ENCODE measurements at regions not wholly inside any gene's neighbourhood (a gene's known extent, or its start where the extent isn't known, plus 50 kb on each side); places are given as distances from the start of the nearest gene placed in this dataset.
"Not testable (repeated sequence)": the region's sequence is repeated elsewhere in the genome, so short reads cannot be mapped to it uniquely, and the experiment has no call there.

- Histone ChIP-seq H3K9me3 (no peaks in the 10 kb centered on the region), H3K36me3 (ENCODE audit: control insufficient read depth in 2 of 2, extremely low read depth in 1 of 2, insufficient read depth in 1 of 2, low read length in 1 of 2) (no peaks in the 10 kb centered on the region), H3K27me3 (replicated peaks in 1 of 2; ENCODE audit: control insufficient read depth in 2 of 2, extremely low read depth in 1 of 2, insufficient read depth in 2 of 2, low read length in 1 of 2) (peaks cover 0 to 17% of the 10 kb centered on the region in 2 experiments), H3K4me3 (ENCODE audit: control insufficient read depth in 1 of 2, extremely low read depth in 1 of 2, low read length in 1 of 2) (no peak overlapping the region), H3K27ac (ENCODE audit: low read length) (no peak overlapping the region), H3K4me1 (ENCODE audit: control insufficient read depth in 1 of 2, extremely low read depth in 1 of 2, insufficient read depth in 2 of 2, low read length in 2 of 2) (peaks cover 0 to 6% of the 10 kb centered on the region in 2 experiments)
- WGBS (ENCODE audit: insufficient coverage), result 100% methylated on average over 1 of the region's 4 CpGs
- peaks cover 8 to 13% (median 9%) of the 10 kb centered on the region in 3 donors for H3K4me1 Mint-ChIP-seq
- no peak overlapping the region for H3K27ac Mint-ChIP-seq
- H3K4me3 Mint-ChIP-seq, result no peak overlapping the region
- DNase-seq, result no peak
- CTCF ChIA-PET, result interaction anchor here in 1 of 2 donors (0.6 to 1.7 kb wide), 3 partner anchors 9 to 744 kb away, joined by 3 to 4 read pairs (median 3); no protein-coding TSS in a partner anchor
- POLR2A ChIA-PET, result interaction anchor here in 1 of 2 donors (0.6 kb wide), 1 partner anchor 122 kb away, joined by 3 read pairs; no protein-coding TSS in a partner anchor
- ATAC-seq (replicated peaks in 1 of 4), result no peak
- no peaks in the 10 kb centered on the region for H3K36me3 Mint-ChIP-seq
- peaks cover 4 to 14% of the 10 kb centered on the region in 2 donors for H3K27me3 Mint-ChIP-seq
- no peaks in the 10 kb centered on the region for H3K9me3 Mint-ChIP-seq
These were observed 124.4 kb downstream of the GXYLT1 start for GRCh38 chr12:42020226-42020625.

- CTCF ChIA-PET, result interaction anchor here in 1 of 2 donors (0.6 to 1.7 kb wide), 3 partner anchors 9 to 744 kb away, joined by 3 to 4 read pairs (median 3); no protein-coding TSS in a partner anchor
- POLR2A ChIA-PET, result no interaction called here
- 81% methylated on average over 2 of the region's 3 CpGs for WGBS (ENCODE audit: insufficient coverage)
These were observed 124.9 kb downstream of the GXYLT1 start for GRCh38 chr12:42019746-42020145.

GRCh38 chr12:42017051-42017450 lies 127.6 kb downstream of the GXYLT1 start:
- POLR2A ChIA-PET, result no interaction called here
- no peak overlapping the region for H3K27ac ChIP-seq (ENCODE audit: low read length)
- H3K36me3 Mint-ChIP-seq, result no peaks in the 10 kb centered on the region
- no peak overlapping the region for H3K4me3 ChIP-seq (ENCODE audit: control insufficient read depth in 1 of 2, extremely low read depth in 1 of 2, low read length in 1 of 2)
- H3K36me3 ChIP-seq (ENCODE audit: control insufficient read depth in 2 of 2, extremely low read depth in 1 of 2, insufficient read depth in 1 of 2, low read length in 1 of 2), result no peaks in the 10 kb centered on the region
- H3K27me3 ChIP-seq (replicated peaks in 1 of 2; ENCODE audit: control insufficient read depth in 2 of 2, extremely low read depth in 1 of 2, insufficient read depth in 2 of 2, low read length in 1 of 2), result peaks cover 0 to 12% of the 10 kb centered on the region in 2 experiments
- no peak overlapping the region for H3K4me3 Mint-ChIP-seq
- H3K4me1 Mint-ChIP-seq, result no peaks in the 10 kb centered on the region
- 50% methylated on average over 1 of the region's 6 CpGs for WGBS (ENCODE audit: insufficient coverage)
- ATAC-seq (replicated peaks in 1 of 4), result no peak
- H3K27me3 Mint-ChIP-seq, result peaks cover 4 to 6% of the 10 kb centered on the region in 2 donors
- no peaks in the 10 kb centered on the region for H3K9me3 Mint-ChIP-seq
- H3K27ac Mint-ChIP-seq, result no peak overlapping the region
- CTCF ChIA-PET, result no interaction called here
- H3K4me1 ChIP-seq (ENCODE audit: control insufficient read depth in 1 of 2, extremely low read depth in 1 of 2, insufficient read depth in 2 of 2, low read length in 2 of 2), result no peaks in the 10 kb centered on the region
- no peaks in the 10 kb centered on the region for H3K9me3 ChIP-seq
- DNase-seq, result no peak

More at GRCh38 chr12:42019746-42020145, 124.9 kb downstream of the GXYLT1 start:
- Mint-ChIP-seq H3K4me3 (no peak overlapping the region), H3K27ac (no peak overlapping the region), H3K27me3 (peaks cover 4 to 14% of the 10 kb centered on the region in 2 donors), H3K4me1 (peaks cover 8 to 13% (median 9%) of the 10 kb centered on the region in 3 donors), H3K36me3 (no peaks in the 10 kb centered on the region), H3K9me3 (no peaks in the 10 kb centered on the region)
- H3K36me3 ChIP-seq (ENCODE audit: control insufficient read depth in 2 of 2, extremely low read depth in 1 of 2, insufficient read depth in 1 of 2, low read length in 1 of 2), result no peaks in the 10 kb centered on the region
- H3K27ac ChIP-seq (ENCODE audit: low read length), result no peak overlapping the region
- H3K4me3 ChIP-seq (ENCODE audit: control insufficient read depth in 1 of 2, extremely low read depth in 1 of 2, low read length in 1 of 2), result no peak overlapping the region
- no peaks in the 10 kb centered on the region for H3K9me3 ChIP-seq
- H3K4me1 ChIP-seq (ENCODE audit: control insufficient read depth in 1 of 2, extremely low read depth in 1 of 2, insufficient read depth in 2 of 2, low read length in 2 of 2), result peaks cover 0 to 6% of the 10 kb centered on the region in 2 experiments
- DNase-seq (no peak), ATAC-seq (replicated peaks in 1 of 4) (no peak)
- H3K27me3 ChIP-seq (replicated peaks in 1 of 2; ENCODE audit: control insufficient read depth in 2 of 2, extremely low read depth in 1 of 2, insufficient read depth in 2 of 2, low read length in 1 of 2), result peaks cover 0 to 17% of the 10 kb centered on the region in 2 experiments

DNA sequence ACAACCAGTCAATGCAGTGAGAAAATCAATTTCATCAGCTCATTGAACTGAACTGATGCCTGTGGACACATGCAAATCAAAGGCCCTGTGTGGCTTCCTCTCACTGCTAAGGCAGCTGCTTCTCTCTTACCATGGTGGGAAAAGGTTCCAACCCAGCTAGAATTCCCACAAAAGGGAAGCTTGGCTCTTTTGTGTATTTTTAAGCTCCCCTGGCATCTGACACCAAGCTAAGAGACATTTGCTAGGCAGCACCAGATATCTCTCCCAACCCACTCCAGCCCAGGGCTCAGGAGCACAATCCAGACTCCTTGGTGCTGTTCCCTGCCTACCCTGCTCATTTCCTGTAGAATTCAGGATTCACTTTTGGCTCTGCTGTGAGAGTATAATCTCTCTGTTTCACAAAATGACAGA lies 129.6 kb downstream of the GXYLT1 start:
- Mint-ChIP-seq H3K9me3 (no peaks in the 10 kb centered on the region), H3K27me3 (peaks cover 4 to 6% of the 10 kb centered on the region in 2 donors), H3K36me3 (no peaks in the 10 kb centered on the region), H3K4me1 (no peaks in the 10 kb centered on the region), H3K4me3 (no peak overlapping the region), H3K27ac (no peak overlapping the region)
- Histone ChIP-seq H3K27ac (ENCODE audit: low read length) (no peak overlapping the region), H3K36me3 (ENCODE audit: control insufficient read depth in 2 of 2, extremely low read depth in 1 of 2, insufficient read depth in 1 of 2, low read length in 1 of 2) (no peaks in the 10 kb centered on the region), H3K27me3 (replicated peaks in 1 of 2; ENCODE audit: control insufficient read depth in 2 of 2, extremely low read depth in 1 of 2, insufficient read depth in 2 of 2, low read length in 1 of 2) (peaks cover 0 to 9% of the 10 kb centered on the region in 2 experiments), H3K4me1 (ENCODE audit: control insufficient read depth in 1 of 2, extremely low read depth in 1 of 2, insufficient read depth in 2 of 2, low read length in 2 of 2) (no peaks in the 10 kb centered on the region), H3K4me3 (ENCODE audit: control insufficient read depth in 1 of 2, extremely low read depth in 1 of 2, low read length in 1 of 2) (no peak overlapping the region), H3K9me3 (no peaks in the 10 kb centered on the region)
- ChIA-PET CTCF (interaction anchor here in 1 of 2 donors (2.1 kb wide), 1 partner anchor 9 kb away, joined by 7 read pairs; no protein-coding TSS in a partner anchor), POLR2A (no interaction called here)
- DNase-seq, result no peak
- ATAC-seq (replicated peaks in 1 of 4), result no peak

DNA sequence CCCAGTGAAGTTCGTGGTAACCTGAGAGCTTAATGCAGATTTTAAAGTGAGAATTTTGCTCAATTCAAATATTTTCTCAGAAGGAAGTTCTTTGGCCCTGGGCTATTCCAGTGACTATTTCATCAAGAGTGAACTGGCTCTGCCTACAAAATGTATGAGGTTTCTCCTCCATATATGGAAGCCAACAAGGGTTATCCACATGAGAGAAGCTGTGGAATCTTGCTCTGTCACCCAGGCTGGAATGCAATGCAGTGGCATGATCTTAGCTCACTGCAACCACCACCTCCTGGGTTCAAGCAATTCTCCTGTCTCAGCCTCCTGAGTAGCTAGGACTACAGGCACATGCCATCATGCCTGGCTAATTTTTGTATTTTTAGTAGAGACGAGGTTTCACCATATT lies 132.2 kb downstream of the GXYLT1 start:
- H3K27me3 ChIP-seq (replicated peaks in 1 of 2; ENCODE audit: control insufficient read depth in 2 of 2, extremely low read depth in 1 of 2, insufficient read depth in 2 of 2, low read length in 1 of 2); H3K4me3 ChIP-seq (ENCODE audit: control insufficient read depth in 1 of 2, extremely low read depth in 1 of 2, low read length in 1 of 2); H3K9me3 Mint-ChIP-seq; H3K4me1 ChIP-seq (ENCODE audit: control insufficient read depth in 1 of 2, extremely low read depth in 1 of 2, insufficient read depth in 2 of 2, low read length in 2 of 2); H3K4me3 Mint-ChIP-seq; H3K9me3 ChIP-seq; DNase-seq; H3K36me3 Mint-ChIP-seq; H3K36me3 ChIP-seq (ENCODE audit: control insufficient read depth in 2 of 2, extremely low read depth in 1 of 2, insufficient read depth in 1 of 2, low read length in 1 of 2); H3K4me1 Mint-ChIP-seq; POLR2A ChIA-PET; H3K27ac ChIP-seq (ENCODE audit: low read length); ATAC-seq (replicated peaks in 1 of 4); H3K27me3 Mint-ChIP-seq; H3K27ac Mint-ChIP-seq: not testable (repeated sequence)
- CTCF ChIA-PET, result interaction anchor here in 1 of 2 donors (2.9 kb wide), 1 partner anchor 12 kb away, joined by 19 read pairs; no protein-coding TSS in a partner anchor
- WGBS (ENCODE audit: insufficient coverage), result 50% methylated on average over 1 of the region's 2 CpGs

DNA sequence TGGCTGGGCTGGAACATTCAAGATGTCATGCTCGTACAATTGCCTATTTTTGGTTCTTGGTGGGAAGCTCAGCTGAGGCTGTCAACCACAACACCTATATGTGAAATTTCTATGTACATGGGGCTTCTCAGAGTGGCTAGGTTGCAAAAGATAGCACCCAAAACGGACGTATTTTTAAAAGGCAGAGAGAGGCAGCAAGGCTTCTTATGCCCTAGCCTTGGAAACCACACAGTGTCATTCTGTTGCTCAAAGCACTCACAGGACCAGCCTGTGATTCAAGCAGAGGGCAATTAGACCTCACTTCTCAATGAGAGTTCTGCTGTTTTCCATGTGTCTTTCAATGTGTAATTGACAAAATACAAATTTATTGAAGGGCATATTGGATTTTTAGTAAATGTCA lies 134.0 kb downstream of the GXYLT1 start:
- H3K27me3 ChIP-seq (replicated peaks in 1 of 2; ENCODE audit: control insufficient read depth in 2 of 2, extremely low read depth in 1 of 2, insufficient read depth in 2 of 2, low read length in 1 of 2), result no peaks in the 10 kb centered on the region
- Mint-ChIP-seq H3K9me3 (no peaks in the 10 kb centered on the region), H3K27me3 (peaks cover 0 to 3% of the 10 kb centered on the region in 2 donors), H3K4me1 (no peaks in the 10 kb centered on the region), H3K36me3 (no peaks in the 10 kb centered on the region), H3K27ac (no peak overlapping the region), H3K4me3 (no peak overlapping the region)
- no peaks in the 10 kb centered on the region for H3K9me3 ChIP-seq
- 50% methylated on average over 2 of the region's 3 CpGs for WGBS (ENCODE audit: insufficient coverage)
- DNase-seq (no peak), ATAC-seq (replicated peaks in 1 of 4) (no peak)
- ChIA-PET POLR2A (no interaction called here), CTCF (interaction anchor here in 1 of 2 donors (0.8 kb wide), 1 partner anchor 8 kb away, joined by 3 read pairs; no protein-coding TSS in a partner anchor)
- no peaks in the 10 kb centered on the region for H3K36me3 ChIP-seq (ENCODE audit: control insufficient read depth in 2 of 2, extremely low read depth in 1 of 2, insufficient read depth in 1 of 2, low read length in 1 of 2)
- H3K4me3 ChIP-seq (ENCODE audit: control insufficient read depth in 1 of 2, extremely low read depth in 1 of 2, low read length in 1 of 2), result no peak overlapping the region
- H3K4me1 ChIP-seq (ENCODE audit: control insufficient read depth in 1 of 2, extremely low read depth in 1 of 2, insufficient read depth in 2 of 2, low read length in 2 of 2), result no peaks in the 10 kb centered on the region
- no peak overlapping the region for H3K27ac ChIP-seq (ENCODE audit: low read length)

DNA sequence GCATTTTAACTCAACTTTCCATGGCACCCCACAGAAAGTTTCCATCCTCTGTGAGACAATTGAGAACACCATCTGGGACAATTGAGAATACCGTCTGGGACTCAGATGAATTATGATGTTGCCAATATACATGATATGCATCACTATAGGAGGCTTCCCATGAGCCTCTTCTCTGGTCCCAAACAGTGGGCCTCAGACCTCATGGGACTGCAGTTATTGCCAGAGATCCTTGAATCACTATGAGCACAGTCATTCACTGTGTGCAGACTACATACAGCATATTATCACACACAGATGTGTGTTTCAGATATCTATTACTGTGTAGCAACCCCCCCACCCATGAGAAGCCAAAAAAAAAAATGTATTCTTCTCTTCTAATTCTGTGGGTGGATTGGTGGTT lies 134.4 kb downstream of the GXYLT1 start:
- Histone ChIP-seq H3K4me3 (ENCODE audit: control insufficient read depth in 1 of 2, extremely low read depth in 1 of 2, low read length in 1 of 2) (no peak overlapping the region), H3K27ac (ENCODE audit: low read length) (no peak overlapping the region), H3K27me3 (replicated peaks in 1 of 2; ENCODE audit: control insufficient read depth in 2 of 2, extremely low read depth in 1 of 2, insufficient read depth in 2 of 2, low read length in 1 of 2) (no peaks in the 10 kb centered on the region), H3K9me3 (no peaks in the 10 kb centered on the region), H3K36me3 (ENCODE audit: control insufficient read depth in 2 of 2, extremely low read depth in 1 of 2, insufficient read depth in 1 of 2, low read length in 1 of 2) (no peaks in the 10 kb centered on the region), H3K4me1 (ENCODE audit: control insufficient read depth in 1 of 2, extremely low read depth in 1 of 2, insufficient read depth in 2 of 2, low read length in 2 of 2) (no peaks in the 10 kb centered on the region)
- Mint-ChIP-seq H3K9me3 (no peaks in the 10 kb centered on the region), H3K4me1 (no peaks in the 10 kb centered on the region), H3K36me3 (no peaks in the 10 kb centered on the region), H3K27ac (no peak overlapping the region), H3K27me3 (peaks cover 0 to 3% of the 10 kb centered on the region in 2 donors), H3K4me3 (no peak overlapping the region)
- ATAC-seq (replicated peaks in 1 of 4), result no peak
- ChIA-PET CTCF (no interaction called here), POLR2A (no interaction called here)
- no CpG with 5 or more reads among the region's 1 CpG for WGBS (ENCODE audit: insufficient coverage)
- no peak for DNase-seq

All from T-cell (primary cell).